BJ (cell line): ENCODE measurements at regions not wholly inside any gene's neighbourhood (a gene's known extent, or its start where the extent isn't known, plus 50 kb on each side); places are given as distances from the start of the nearest gene placed in this dataset.
A peak's percentile ranks its signal among the peaks of the same experiment; 100 is the strongest.

Experiments used
- CTCF ChIA-PET: fragments of 350-600 bp; formaldehyde crosslinking; extraction: SDS; loops from one replicate; lab custom pipeline; 2021; ENCODE audit warnings: antibody characterized with exemption, inconsistent platforms; lab: Yijun Ruan, JAX
- POLR2A ChIA-PET: fragments of 300-600 bp; sonication (Branson Sonifier 250); formaldehyde crosslinking; extraction: SDS; loops from one replicate; lab custom pipeline; 2021; ENCODE audit warnings: antibody characterized with exemption; lab: Charles Lee
- DNase-seq: peaks from one replicate; pipeline ENCODE4 v3.0.0-alpha.2; 2011; ENCODE audit warnings: low read depth
- H3K27me3 ChIP-seq: 2 replicates; pipeline ENCODE4 v1.6.0; 2011; ENCODE audit warnings: low read length; ENCODE audit not compliant: control insufficient read depth, insufficient read depth
- H3K36me3 ChIP-seq: 2 replicates; pipeline ENCODE4 v1.5.1; 2011; ENCODE audit warnings: low read length; ENCODE audit not compliant: control insufficient read depth, insufficient read depth
- H3K4me3 ChIP-seq: 2 replicates; pipeline ENCODE4 v1.5.1; 2011; ENCODE audit warnings: low read depth, mild to moderate bottlenecking, control low read depth, low read length
- CTCF ChIP-seq: IDR thresholded peaks from 2 replicates; pipeline ENCODE4 v1.5.1; 2011; ENCODE audit warnings: low read depth, mild to moderate bottlenecking, control low read depth, inconsistent platforms, low read length, moderate library complexity; ENCODE audit not compliant: insufficient read depth

GRCh38 chr11:109526061-109526460 is 104.1 kb downstream of the C11orf87 start:
- DNase-seq, result no peak
- ChIA-PET POLR2A (no interaction called here), CTCF (no interaction called here)
- no peaks in the 10 kb centered on the region for H3K36me3 ChIP-seq
- H3K27me3 ChIP-seq, result no peaks in the 10 kb centered on the region
- H3K4me3 ChIP-seq, result no peak overlapping the region
- no peak for TF ChIP-seq CTCF

- POLR2A ChIA-PET, result no interaction called here
- CTCF ChIA-PET, result no interaction called here
Observed at GRCh38 chr11:109526931-109527330, 104.9 kb downstream of the C11orf87 start.

DNA sequence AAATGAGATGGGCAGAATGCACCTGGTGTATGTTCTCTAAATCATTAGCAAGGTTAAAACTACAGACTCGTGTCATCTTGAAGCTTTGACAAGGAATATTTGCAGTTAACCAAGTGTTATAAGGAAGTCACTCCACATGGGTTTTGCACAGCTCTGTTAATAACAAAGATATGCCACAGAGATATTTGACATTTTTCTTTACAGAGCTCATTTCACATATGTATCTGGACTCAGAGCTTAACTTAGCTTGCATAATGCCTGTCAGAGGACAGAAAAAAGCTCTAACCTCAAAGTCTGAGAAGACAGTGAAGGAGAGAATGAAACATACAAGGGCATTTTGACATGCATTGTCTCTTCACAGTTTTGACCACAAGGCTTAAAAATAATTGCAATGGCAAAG is 105.5 kb downstream of the C11orf87 start:
- no peak for TF ChIP-seq CTCF
- no peak for DNase-seq
- H3K27me3 ChIP-seq, result no peaks in the 10 kb centered on the region
- no peaks in the 10 kb centered on the region for H3K36me3 ChIP-seq
- ChIA-PET POLR2A (no interaction called here), CTCF (no interaction called here)
- H3K4me3 ChIP-seq, result no peak overlapping the region

More at GRCh38 chr11:109526931-109527330, 104.9 kb downstream of the C11orf87 start:
- DNase-seq, result no peak
- no peak overlapping the region for H3K4me3 ChIP-seq
- no peaks in the 10 kb centered on the region for H3K27me3 ChIP-seq
- no peak for TF ChIP-seq CTCF
- H3K36me3 ChIP-seq, result no peaks in the 10 kb centered on the region

DNA sequence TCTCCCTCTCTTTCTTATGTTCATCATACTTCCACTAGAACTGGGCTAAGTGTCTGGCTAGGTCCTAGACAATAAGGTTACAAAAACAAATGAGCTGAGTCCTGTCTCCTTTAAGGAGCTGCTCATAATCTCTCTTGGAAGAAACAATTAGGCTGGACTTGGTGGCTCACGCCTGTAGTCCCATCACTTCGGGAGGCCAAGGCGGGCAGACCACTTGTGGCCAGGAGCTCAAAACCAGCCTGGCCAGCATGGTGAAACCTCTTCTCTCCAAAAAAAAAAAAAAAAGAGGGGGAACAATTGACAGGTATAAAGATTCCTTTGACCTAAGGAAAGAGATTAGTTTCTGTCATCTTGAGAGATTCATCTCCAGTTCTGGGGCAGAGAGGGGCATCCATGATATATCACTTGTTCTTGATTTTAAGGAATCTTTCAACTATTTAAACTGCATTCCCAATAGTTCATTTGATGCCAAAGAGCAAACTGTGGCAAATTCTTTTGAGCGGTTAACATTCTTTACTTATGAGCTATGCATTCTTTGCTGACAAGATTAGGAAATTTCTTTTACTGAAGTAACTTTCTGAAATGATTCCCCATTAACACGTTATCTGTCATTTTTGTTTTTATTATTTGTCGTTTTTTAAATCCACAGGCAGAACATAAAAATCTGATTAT is 125.5 kb downstream of the C11orf87 start:
- no peaks in the 10 kb centered on the region for H3K27me3 ChIP-seq
- POLR2A ChIA-PET, result interaction anchor here (0.6 kb wide), 1 partner anchor 140 kb away, joined by 3 read pairs; no protein-coding TSS in a partner anchor
- H3K36me3 ChIP-seq, result no peaks in the 10 kb centered on the region
- CTCF ChIA-PET, result no interaction called here
- TF ChIP-seq CTCF, result no peak
- DNase-seq, result peak; percentile 32
- no peak overlapping the region for H3K4me3 ChIP-seq

GRCh38 chr11:109552376-109552775 is 130.4 kb downstream of the C11orf87 start:
- CTCF ChIA-PET, result no interaction called here
- DNase-seq, result no peak

More at GRCh38 chr11:109552376-109552775, 130.4 kb downstream of the C11orf87 start:
- Histone ChIP-seq H3K4me3 (no peak overlapping the region), H3K36me3 (no peaks in the 10 kb centered on the region), H3K27me3 (no peaks in the 10 kb centered on the region)
- no peak for TF ChIP-seq CTCF
- POLR2A ChIA-PET, result no interaction called here
